ENCODE measurements at regions not wholly inside any gene's neighbourhood (a gene's known extent, or its start where the extent isn't known, plus 50 kb on each side); places are given as distances from the start of the nearest gene placed in this dataset.

- no peak for DNase-seq
Measured at GRCh38 chr14:34350903-34351302, 111.1 kb downstream of the SPTSSA start.

GRCh38 chr14:34348592-34348991, 113.4 kb downstream of the SPTSSA start:
- DNase-seq = no peak

- no peak for DNase-seq
Measured at GRCh38 chr14:34347683-34348082, 114.4 kb downstream of the SPTSSA start.

GRCh38 chr14:34345718-34346465, 116.1 kb downstream of the SPTSSA start:
- no peak for DNase-seq

- no peak for DNase-seq
Measured at GRCh38 chr14:34344318-34344717, 117.7 kb downstream of the SPTSSA start.

GRCh38 chr14:34340025-34340625, 121.9 kb downstream of the SPTSSA start:
- DNase-seq = no peak

GRCh38 chr14:34338056-34338455, 124.0 kb downstream of the SPTSSA start:
- no peak for DNase-seq

GRCh38 chr14:34336501-34336900, 125.5 kb downstream of the SPTSSA start:
- DNase-seq = no peak

- DNase-seq = no peak
Measured at GRCh38 chr14:34335968-34336367, 126.1 kb downstream of the SPTSSA start.

- no peak for DNase-seq
Measured at GRCh38 chr14:34334329-34334728, 127.7 kb downstream of the SPTSSA start.

GRCh38 chr14:34331728-34332623, 130.1 kb downstream of the SPTSSA start:
- peak; percentile 23 for DNase-seq

GRCh38 chr14:34330846-34331245, 131.2 kb downstream of the SPTSSA start:
- no peak for DNase-seq

- no peak for DNase-seq
Measured at GRCh38 chr14:34329301-34329700, 132.7 kb downstream of the SPTSSA start.

GRCh38 chr14:34328178-34328577, 133.9 kb downstream of the SPTSSA start:
- no peak for DNase-seq

GRCh38 chr14:34325493-34325892, 136.5 kb downstream of the SPTSSA start:
- no peak for DNase-seq

GRCh38 chr14:34324363-34324795, 137.7 kb downstream of the SPTSSA start:
- peak; percentile 66 for DNase-seq

GRCh38 chr14:34322940-34323418, 139.1 kb downstream of the SPTSSA start:
- peak; percentile 33 for DNase-seq

GRCh38 chr14:34319140-34319539, 142.9 kb downstream of the SPTSSA start:
- no peak for DNase-seq

GRCh38 chr14:34318014-34318413, 144.0 kb downstream of the SPTSSA start:
- DNase-seq = no peak

GRCh38 chr14:34310724-34311123, 151.3 kb downstream of the SPTSSA start:
- DNase-seq = no peak

- DNase-seq = no peak
Measured at GRCh38 chr14:34303811-34304210, 158.2 kb downstream of the SPTSSA start.

GRCh38 chr14:34302654-34303053, 159.4 kb downstream of the SPTSSA start:
- peak; percentile 63 for DNase-seq
